Sigmoid colon (tissue), 4 donors: ENCODE measurements at regions not wholly inside any gene's neighbourhood (a gene's known extent, or its start where the extent isn't known, plus 50 kb on each side); places are given as distances from the start of the nearest gene placed in this dataset.

Experiments used
- EP300 ChIP-seq, 4 donors: sonication (generic); formaldehyde crosslinking; IDR thresholded peaks; one replicate each; pipeline ENCODE4 v1.6.1; 2017; ENCODE audit warnings: antibody characterized with exemption in 4 of 4
- POLR2A ChIP-seq, 2 donors: fragments of 450-650 bp; IDR thresholded peaks; one replicate each; pipeline ENCODE4 v1.6.1; 2016; ENCODE audit warnings: antibody characterized with exemption in 2 of 2, mild to moderate bottlenecking in 2 of 2, moderate library complexity in 2 of 2
- POLR2AphosphoS5 ChIP-seq, 4 donors: sonication (generic); formaldehyde crosslinking; IDR thresholded peaks; one replicate each; pipeline ENCODE4 v1.6.1; 2017; ENCODE audit warnings: antibody characterized with exemption in 4 of 4
- TF ChIP-seq, protein P1 (sequence below), 4 experiments: fragments of 450-650 bp in 3 of 4; fragments of 200-600 bp in 1 of 4; IDR thresholded peaks; one replicate each; pipeline ENCODE4 v1.5.1; 2016 to 2019; ENCODE audit warnings: antibody characterized with exemption in 4 of 4, mild to moderate bottlenecking in 3 of 4, moderate library complexity in 2 of 4

DNA sequence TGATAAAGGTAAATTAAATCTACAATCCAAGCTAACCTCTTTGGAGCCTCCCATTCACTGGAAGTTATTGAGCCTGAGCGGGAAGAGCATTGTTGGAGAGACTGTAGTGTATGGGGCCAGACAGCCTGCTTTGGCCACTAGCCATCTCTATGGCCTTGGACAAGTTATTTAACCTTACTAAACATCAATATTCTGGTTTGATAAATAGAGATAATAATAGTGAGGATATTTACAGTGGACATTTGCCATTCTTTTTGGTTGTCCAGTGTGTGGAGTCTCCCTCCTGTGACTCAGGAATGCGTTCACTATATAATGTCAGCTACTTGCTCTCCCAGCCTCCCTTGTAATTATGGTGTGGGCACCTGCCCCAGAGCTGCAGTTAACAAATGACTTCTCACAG, 216.1 kb downstream of the SLC38A4 start:
- TF ChIP-seq POLR2AphosphoS5 (IDR thresholded peaks at IDR 0.05) (no peak), POLR2A (IDR thresholded peaks at IDR 0.05) (no peak), EP300 (IDR thresholded peaks at IDR 0.05) (no peak)
- TF ChIP-seq, protein P1, sequence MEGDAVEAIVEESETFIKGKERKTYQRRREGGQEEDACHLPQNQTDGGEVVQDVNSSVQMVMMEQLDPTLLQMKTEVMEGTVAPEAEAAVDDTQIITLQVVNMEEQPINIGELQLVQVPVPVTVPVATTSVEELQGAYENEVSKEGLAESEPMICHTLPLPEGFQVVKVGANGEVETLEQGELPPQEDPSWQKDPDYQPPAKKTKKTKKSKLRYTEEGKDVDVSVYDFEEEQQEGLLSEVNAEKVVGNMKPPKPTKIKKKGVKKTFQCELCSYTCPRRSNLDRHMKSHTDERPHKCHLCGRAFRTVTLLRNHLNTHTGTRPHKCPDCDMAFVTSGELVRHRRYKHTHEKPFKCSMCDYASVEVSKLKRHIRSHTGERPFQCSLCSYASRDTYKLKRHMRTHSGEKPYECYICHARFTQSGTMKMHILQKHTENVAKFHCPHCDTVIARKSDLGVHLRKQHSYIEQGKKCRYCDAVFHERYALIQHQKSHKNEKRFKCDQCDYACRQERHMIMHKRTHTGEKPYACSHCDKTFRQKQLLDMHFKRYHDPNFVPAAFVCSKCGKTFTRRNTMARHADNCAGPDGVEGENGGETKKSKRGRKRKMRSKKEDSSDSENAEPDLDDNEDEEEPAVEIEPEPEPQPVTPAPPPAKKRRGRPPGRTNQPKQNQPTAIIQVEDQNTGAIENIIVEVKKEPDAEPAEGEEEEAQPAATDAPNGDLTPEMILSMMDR (IDR thresholded peaks at IDR 0.05): no peak
